GM12892 (cell line): ENCODE measurements at regions not wholly inside any gene's neighbourhood (a gene's known extent, or its start where the extent isn't known, plus 50 kb on each side); places are given as distances from the start of the nearest gene placed in this dataset.

ENCODE experiments used
- POLR2A ChIP-seq: IDR thresholded peaks from 2 replicates; pipeline ENCODE4 v1.6.1; 2011; ENCODE audit warnings: low read depth, low read length, control low read depth
- POLR2AphosphoS5 ChIP-seq: IDR thresholded peaks from 2 replicates; pipeline ENCODE4 v1.6.1; 2011; ENCODE audit warnings: low read depth, low read length, control low read depth
- TAF1 ChIP-seq: IDR thresholded peaks from 2 replicates; pipeline ENCODE4 v1.6.1; 2011; ENCODE audit warnings: low read depth, mild to moderate bottlenecking, control low read depth, low read length, borderline replicate concordance

DNA sequence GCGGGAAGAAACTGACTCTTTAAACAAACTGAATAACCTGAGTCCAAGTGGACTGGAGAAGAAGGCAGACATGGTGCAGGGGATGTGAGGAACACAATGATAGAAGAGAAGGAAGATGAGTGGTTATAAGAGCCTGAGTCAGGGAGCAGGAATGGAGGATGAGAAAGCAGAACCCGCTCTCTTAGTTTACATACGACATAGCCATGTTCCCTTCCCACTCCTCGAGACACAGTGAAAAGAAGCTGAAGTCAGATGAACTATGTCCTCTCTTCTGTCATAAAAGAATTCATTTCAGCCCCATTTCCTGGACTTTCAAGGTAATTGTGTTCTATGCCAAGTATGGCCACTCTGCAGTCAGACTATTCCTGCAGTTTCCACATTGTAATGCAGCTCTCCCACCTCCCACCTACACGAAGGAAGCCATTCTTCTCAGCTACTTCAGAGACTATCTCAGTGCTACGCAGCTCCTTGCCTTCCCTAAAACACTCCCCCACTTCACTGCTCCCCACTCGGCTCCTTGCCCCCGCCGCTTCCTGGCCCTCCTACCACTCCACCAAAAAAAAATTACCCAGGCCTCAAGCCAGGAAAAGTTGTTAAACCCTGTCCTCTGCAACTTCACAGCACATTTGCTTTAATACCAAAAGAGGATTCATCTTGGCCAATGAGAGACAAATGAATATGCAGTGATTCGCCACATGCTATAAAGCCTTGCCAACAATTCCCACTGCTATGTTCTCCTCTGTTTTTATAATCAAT lies 323.4 kb upstream of the EPHA4 start:
- TF ChIP-seq TAF1 (no peak), POLR2AphosphoS5 (no peak), POLR2A (no peak)
